ENCODE measurements at regions not wholly inside any gene's neighbourhood (a gene's known extent, or its start where the extent isn't known, plus 50 kb on each side); places are given as distances from the start of the nearest gene placed in this dataset.

- TF ChIP-seq NANOG (IDR thresholded peaks at IDR 0.05; ENCODE audit: insufficient read depth, low read depth, low read length, poor library complexity, severe bottlenecking) (no peak), HDAC2 (IDR thresholded peaks at IDR 0.05; ENCODE audit: borderline replicate concordance in 1 of 2, low read depth in 2 of 2, low read length in 2 of 2) (no peak), RAD21 (IDR thresholded peaks at IDR 0.05 in 1 of 2, conservative IDR thresholded peaks at IDR 0.05 in 1 of 2; ENCODE audit: low read depth in 2 of 2, low read length in 2 of 2) (no peak)
Observed at GRCh38 chr11:71164621-71165020, 87.8 kb downstream of the SHANK2 start (continued).

Data from H1 (cell line).